DOHH2 (cell line): ENCODE measurements at regions not wholly inside any gene's neighbourhood (a gene's known extent, or its start where the extent isn't known, plus 50 kb on each side); places are given as distances from the start of the nearest gene placed in this dataset.

Experiments
- EZH2phosphoT487 ChIP-seq: fragments of 200-600 bp; sonication (generic); IDR thresholded peaks from 2 replicates; pipeline ENCODE4 v1.6.1; 2017; ENCODE audit warnings: borderline replicate concordance, mild to moderate bottlenecking, antibody characterized with exemption, low read length, moderate library complexity, mixed read lengths
- TF ChIP-seq, protein P1 (sequence below): fragments of 200-600 bp; sonication (generic); IDR thresholded peaks from one replicate; pipeline ENCODE4 v1.5.1; 2014; ENCODE audit warnings: antibody characterized with exemption, mild to moderate bottlenecking, low read depth, low read length; ENCODE audit not compliant: poor library complexity, severe bottlenecking

- TF ChIP-seq, protein P1, sequence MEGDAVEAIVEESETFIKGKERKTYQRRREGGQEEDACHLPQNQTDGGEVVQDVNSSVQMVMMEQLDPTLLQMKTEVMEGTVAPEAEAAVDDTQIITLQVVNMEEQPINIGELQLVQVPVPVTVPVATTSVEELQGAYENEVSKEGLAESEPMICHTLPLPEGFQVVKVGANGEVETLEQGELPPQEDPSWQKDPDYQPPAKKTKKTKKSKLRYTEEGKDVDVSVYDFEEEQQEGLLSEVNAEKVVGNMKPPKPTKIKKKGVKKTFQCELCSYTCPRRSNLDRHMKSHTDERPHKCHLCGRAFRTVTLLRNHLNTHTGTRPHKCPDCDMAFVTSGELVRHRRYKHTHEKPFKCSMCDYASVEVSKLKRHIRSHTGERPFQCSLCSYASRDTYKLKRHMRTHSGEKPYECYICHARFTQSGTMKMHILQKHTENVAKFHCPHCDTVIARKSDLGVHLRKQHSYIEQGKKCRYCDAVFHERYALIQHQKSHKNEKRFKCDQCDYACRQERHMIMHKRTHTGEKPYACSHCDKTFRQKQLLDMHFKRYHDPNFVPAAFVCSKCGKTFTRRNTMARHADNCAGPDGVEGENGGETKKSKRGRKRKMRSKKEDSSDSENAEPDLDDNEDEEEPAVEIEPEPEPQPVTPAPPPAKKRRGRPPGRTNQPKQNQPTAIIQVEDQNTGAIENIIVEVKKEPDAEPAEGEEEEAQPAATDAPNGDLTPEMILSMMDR: no peak
- TF ChIP-seq EZH2phosphoT487: no peak
Measured at GRCh38 chr5:174234388-174234787, 188.9 kb downstream of the NSG2 start.
